Tibial nerve (tissue), 4 donors: ENCODE measurements at regions not wholly inside any gene's neighbourhood (a gene's known extent, or its start where the extent isn't known, plus 50 kb on each side); places are given as distances from the start of the nearest gene placed in this dataset.

ENCODE experiments used
- EP300 ChIP-seq, 2 donors: sonication (generic); formaldehyde crosslinking; IDR thresholded peaks; one replicate each; pipeline ENCODE4 v1.6.1; 2017; ENCODE audit warnings: antibody characterized with exemption in 2 of 2, mild to moderate bottlenecking in 1 of 2
- POLR2A ChIP-seq, 2 donors: fragments of 450-650 bp; IDR thresholded peaks; one replicate each; pipeline ENCODE4 v1.6.1; 2017; ENCODE audit warnings: antibody characterized with exemption in 2 of 2, mild to moderate bottlenecking in 2 of 2, moderate library complexity in 2 of 2
- TF ChIP-seq, protein P1 (sequence below), 5 experiments: fragments of 200-600 bp in 3 of 5; fragments of 450-650 bp in 2 of 5; sonication (generic) in 3 of 5; IDR thresholded peaks; one replicate each; pipeline ENCODE4 v1.5.1; 2016 to 2019; ENCODE audit warnings: antibody characterized with exemption in 5 of 5, mild to moderate bottlenecking in 3 of 5, moderate library complexity in 2 of 5

- TF ChIP-seq, protein P1, sequence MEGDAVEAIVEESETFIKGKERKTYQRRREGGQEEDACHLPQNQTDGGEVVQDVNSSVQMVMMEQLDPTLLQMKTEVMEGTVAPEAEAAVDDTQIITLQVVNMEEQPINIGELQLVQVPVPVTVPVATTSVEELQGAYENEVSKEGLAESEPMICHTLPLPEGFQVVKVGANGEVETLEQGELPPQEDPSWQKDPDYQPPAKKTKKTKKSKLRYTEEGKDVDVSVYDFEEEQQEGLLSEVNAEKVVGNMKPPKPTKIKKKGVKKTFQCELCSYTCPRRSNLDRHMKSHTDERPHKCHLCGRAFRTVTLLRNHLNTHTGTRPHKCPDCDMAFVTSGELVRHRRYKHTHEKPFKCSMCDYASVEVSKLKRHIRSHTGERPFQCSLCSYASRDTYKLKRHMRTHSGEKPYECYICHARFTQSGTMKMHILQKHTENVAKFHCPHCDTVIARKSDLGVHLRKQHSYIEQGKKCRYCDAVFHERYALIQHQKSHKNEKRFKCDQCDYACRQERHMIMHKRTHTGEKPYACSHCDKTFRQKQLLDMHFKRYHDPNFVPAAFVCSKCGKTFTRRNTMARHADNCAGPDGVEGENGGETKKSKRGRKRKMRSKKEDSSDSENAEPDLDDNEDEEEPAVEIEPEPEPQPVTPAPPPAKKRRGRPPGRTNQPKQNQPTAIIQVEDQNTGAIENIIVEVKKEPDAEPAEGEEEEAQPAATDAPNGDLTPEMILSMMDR (IDR thresholded peaks at IDR 0.05): no peak
- no peak for TF ChIP-seq EP300 (IDR thresholded peaks at IDR 0.05)
- no peak for TF ChIP-seq POLR2A (IDR thresholded peaks at IDR 0.05)
These were observed 266.6 kb downstream of the ADGRD1 start for GRCh38 chr12:131220331-131220685.
